Chondrocyte (in vitro differentiated cells): ENCODE measurements at regions not wholly inside any gene's neighbourhood (a gene's known extent, or its start where the extent isn't known, plus 50 kb on each side); places are given as distances from the start of the nearest gene placed in this dataset.
"Not testable (repeated sequence)": the region's sequence is repeated elsewhere in the genome, so short reads cannot be mapped to it uniquely, and the experiment has no call there.

ENCODE experiments used
- DNase-seq: peaks from one replicate; pipeline ENCODE4 v3.0.0; 2021; ENCODE audit warnings: mixed read lengths, low spot score
- H3K27ac Mint-ChIP-seq: one replicate; pipeline ENCODE4 v1.8.0; 2021; ENCODE audit warnings: mild to moderate bottlenecking, moderate library complexity, mixed read lengths; ENCODE audit not compliant: unreplicated experiment
- H3K27me3 Mint-ChIP-seq: 2 replicates; pipeline ENCODE4 v1.8.0; 2021; ENCODE audit warnings: low read depth, mixed read lengths
- H3K36me3 Mint-ChIP-seq: 2 replicates; pipeline ENCODE4 v1.8.0; 2021; ENCODE audit warnings: low read depth, mixed read lengths
- H3K4me1 Mint-ChIP-seq: 2 replicates; pipeline ENCODE4 v1.8.0; 2021; ENCODE audit warnings: low read depth, mild to moderate bottlenecking, mixed read lengths
- H3K4me3 Mint-ChIP-seq: one replicate; pipeline ENCODE4 v1.8.0; 2021; ENCODE audit warnings: mild to moderate bottlenecking, moderate library complexity, mixed read lengths; ENCODE audit not compliant: unreplicated experiment
- H3K9me3 Mint-ChIP-seq: 2 replicates; pipeline ENCODE4 v1.8.0; 2021; ENCODE audit warnings: low read depth, mixed read lengths
- CTCF ChIP-seq: fragments of 200-600 bp; sonication (generic); IDR thresholded peaks from 2 replicates; pipeline ENCODE4 v1.5.0; 2021; ENCODE audit warnings: antibody characterized with exemption, mild to moderate bottlenecking, moderate library complexity

GRCh38 chr5:71924980-71925379, 182.3 kb upstream of the MAP1B start:
- H3K27ac Mint-ChIP-seq, result peak overlapping the region; percentile 94
- no peaks in the 10 kb centered on the region for H3K27me3 Mint-ChIP-seq
- no peak for TF ChIP-seq CTCF
- no peaks in the 10 kb centered on the region for H3K36me3 Mint-ChIP-seq
- peaks cover 34% of the 10 kb centered on the region for H3K4me1 Mint-ChIP-seq
- DNase-seq, result no peak
- peaks cover 9% of the 10 kb centered on the region for H3K9me3 Mint-ChIP-seq
- H3K4me3 Mint-ChIP-seq, result no peak overlapping the region

GRCh38 chr5:71925608-71926091, 181.6 kb upstream of the MAP1B start:
- H3K9me3 Mint-ChIP-seq, result peaks cover 9% of the 10 kb centered on the region
- no peaks in the 10 kb centered on the region for H3K27me3 Mint-ChIP-seq
- peaks cover 34% of the 10 kb centered on the region for H3K4me1 Mint-ChIP-seq
- H3K4me3 Mint-ChIP-seq, result no peak overlapping the region
- peak overlapping the region; percentile 94 for H3K27ac Mint-ChIP-seq
- no peak for TF ChIP-seq CTCF
- H3K36me3 Mint-ChIP-seq, result no peaks in the 10 kb centered on the region
- no peak for DNase-seq

- DNase-seq, result no peak
- Mint-ChIP-seq H3K9me3 (peaks cover 9% of the 10 kb centered on the region), H3K27ac (no peak overlapping the region), H3K36me3 (no peaks in the 10 kb centered on the region), H3K4me1 (peaks cover 37% of the 10 kb centered on the region), H3K27me3 (no peaks in the 10 kb centered on the region), H3K4me3 (no peak overlapping the region)
- TF ChIP-seq CTCF, result no peak
Measured at GRCh38 chr5:71929003-71929402, 178.3 kb upstream of the MAP1B start.

GRCh38 chr5:71930554-71930953, 176.7 kb upstream of the MAP1B start:
- DNase-seq, H3K27ac Mint-ChIP-seq, H3K4me3 Mint-ChIP-seq, H3K27me3 Mint-ChIP-seq, H3K36me3 Mint-ChIP-seq: not testable (repeated sequence)
- Mint-ChIP-seq H3K9me3 (peaks cover 15% of the 10 kb centered on the region), H3K4me1 (peaks cover 22% of the 10 kb centered on the region)

- H3K36me3 Mint-ChIP-seq, result no peaks in the 10 kb centered on the region
- peak overlapping the region; percentile 79 for H3K27ac Mint-ChIP-seq
- no peak for DNase-seq
Measured at GRCh38 chr5:71932131-71932654, 175.1 kb upstream of the MAP1B start.

More at GRCh38 chr5:71932131-71932654, 175.1 kb upstream of the MAP1B start:
- no peak overlapping the region for H3K4me3 Mint-ChIP-seq
- peaks cover 16% of the 10 kb centered on the region for H3K4me1 Mint-ChIP-seq
- H3K27me3 Mint-ChIP-seq, result no peaks in the 10 kb centered on the region
- H3K9me3 Mint-ChIP-seq, result peaks cover 14% of the 10 kb centered on the region
- no peak for TF ChIP-seq CTCF
